ENCODE measurements at regions not wholly inside any gene's neighbourhood (a gene's known extent, or its start where the extent isn't known, plus 50 kb on each side); places are given as distances from the start of the nearest gene placed in this dataset.

GRCh38 chr13:67318860-67319259 is 88.7 kb upstream of the PCDH9 start:
- no peak for TF ChIP-seq EZH2phosphoT487 (IDR thresholded peaks at IDR 0.05; ENCODE audit: borderline replicate concordance, low read length)
- TF ChIP-seq, protein P1, sequence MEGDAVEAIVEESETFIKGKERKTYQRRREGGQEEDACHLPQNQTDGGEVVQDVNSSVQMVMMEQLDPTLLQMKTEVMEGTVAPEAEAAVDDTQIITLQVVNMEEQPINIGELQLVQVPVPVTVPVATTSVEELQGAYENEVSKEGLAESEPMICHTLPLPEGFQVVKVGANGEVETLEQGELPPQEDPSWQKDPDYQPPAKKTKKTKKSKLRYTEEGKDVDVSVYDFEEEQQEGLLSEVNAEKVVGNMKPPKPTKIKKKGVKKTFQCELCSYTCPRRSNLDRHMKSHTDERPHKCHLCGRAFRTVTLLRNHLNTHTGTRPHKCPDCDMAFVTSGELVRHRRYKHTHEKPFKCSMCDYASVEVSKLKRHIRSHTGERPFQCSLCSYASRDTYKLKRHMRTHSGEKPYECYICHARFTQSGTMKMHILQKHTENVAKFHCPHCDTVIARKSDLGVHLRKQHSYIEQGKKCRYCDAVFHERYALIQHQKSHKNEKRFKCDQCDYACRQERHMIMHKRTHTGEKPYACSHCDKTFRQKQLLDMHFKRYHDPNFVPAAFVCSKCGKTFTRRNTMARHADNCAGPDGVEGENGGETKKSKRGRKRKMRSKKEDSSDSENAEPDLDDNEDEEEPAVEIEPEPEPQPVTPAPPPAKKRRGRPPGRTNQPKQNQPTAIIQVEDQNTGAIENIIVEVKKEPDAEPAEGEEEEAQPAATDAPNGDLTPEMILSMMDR (IDR thresholded peaks at IDR 0.05; ENCODE audit: low read depth, low read length, poor library complexity, severe bottlenecking) = no peak
- Histone ChIP-seq H3K4me2 (ENCODE audit: low read length) (no peak overlapping the region), H3K27ac (ENCODE audit: low read depth, low read length) (no peak overlapping the region), H4K20me1 (ENCODE audit: control insufficient read depth, insufficient read depth, low read depth, low read length) (no peaks in the 10 kb centered on the region), H3K4me3 (ENCODE audit: low read length) (no peak overlapping the region), H3F3A (ENCODE audit: control insufficient read depth, insufficient read depth) (no peaks in the 10 kb centered on the region), H3K36me3 (ENCODE audit: control insufficient read depth, low read length) (no peaks in the 10 kb centered on the region), H3K4me1 (ENCODE audit: control insufficient read depth, low read length) (no peaks in the 10 kb centered on the region), H3K27me3 (ENCODE audit: control insufficient read depth, low read length) (no peaks in the 10 kb centered on the region), H3K79me2 (ENCODE audit: control insufficient read depth, low read length) (no peaks in the 10 kb centered on the region), H3K9me2 (replicated peaks; ENCODE audit: control insufficient read depth, low read length) (no peaks in the 10 kb centered on the region), H3K9me3 (ENCODE audit: control insufficient read depth, insufficient read depth, low read length) (no peaks in the 10 kb centered on the region)

- Histone ChIP-seq H3K4me1 (ENCODE audit: control insufficient read depth, low read length) (no peaks in the 10 kb centered on the region), H3K9me3 (ENCODE audit: control insufficient read depth, insufficient read depth, low read length) (no peaks in the 10 kb centered on the region), H3K27me3 (ENCODE audit: control insufficient read depth, low read length) (no peaks in the 10 kb centered on the region), H3K79me2 (ENCODE audit: control insufficient read depth, low read length) (no peaks in the 10 kb centered on the region), H4K20me1 (ENCODE audit: control insufficient read depth, insufficient read depth, low read depth, low read length) (no peaks in the 10 kb centered on the region), H3F3A (ENCODE audit: control insufficient read depth, insufficient read depth) (no peaks in the 10 kb centered on the region), H3K27ac (ENCODE audit: low read depth, low read length) (no peak overlapping the region), H3K4me3 (ENCODE audit: low read length) (no peak overlapping the region), H3K36me3 (ENCODE audit: control insufficient read depth, low read length) (no peaks in the 10 kb centered on the region), H3K4me2 (ENCODE audit: low read length) (no peak overlapping the region), H3K9me2 (replicated peaks; ENCODE audit: control insufficient read depth, low read length) (no peaks in the 10 kb centered on the region)
- TF ChIP-seq, protein P1 (IDR thresholded peaks at IDR 0.05; ENCODE audit: low read depth, low read length, poor library complexity, severe bottlenecking) = no peak
- TF ChIP-seq EZH2phosphoT487 (IDR thresholded peaks at IDR 0.05; ENCODE audit: borderline replicate concordance, low read length) = no peak
Observed at GRCh38 chr13:67318398-67318797, 88.3 kb upstream of the PCDH9 start.

- no peaks in the 10 kb centered on the region for H3K79me2 ChIP-seq (ENCODE audit: control insufficient read depth, low read length)
Observed at GRCh38 chr13:67314405-67314804, 84.3 kb upstream of the PCDH9 start.

More at GRCh38 chr13:67314405-67314804, 84.3 kb upstream of the PCDH9 start:
- TF ChIP-seq, protein P1 (IDR thresholded peaks at IDR 0.05; ENCODE audit: low read depth, low read length, poor library complexity, severe bottlenecking) = no peak
- TF ChIP-seq EZH2phosphoT487 (IDR thresholded peaks at IDR 0.05; ENCODE audit: borderline replicate concordance, low read length) = no peak
- H3K27me3 ChIP-seq (ENCODE audit: control insufficient read depth, low read length) = no peaks in the 10 kb centered on the region
- H3K4me2 ChIP-seq (ENCODE audit: low read length) = no peak overlapping the region
- no peak overlapping the region for H3K4me3 ChIP-seq (ENCODE audit: low read length)
- H3K9me2 ChIP-seq (replicated peaks; ENCODE audit: control insufficient read depth, low read length) = no peaks in the 10 kb centered on the region
- no peaks in the 10 kb centered on the region for H3F3A ChIP-seq (ENCODE audit: control insufficient read depth, insufficient read depth)
- no peak overlapping the region for H3K27ac ChIP-seq (ENCODE audit: low read depth, low read length)
- no peaks in the 10 kb centered on the region for H3K4me1 ChIP-seq (ENCODE audit: control insufficient read depth, low read length)
- no peaks in the 10 kb centered on the region for H4K20me1 ChIP-seq (ENCODE audit: control insufficient read depth, insufficient read depth, low read depth, low read length)
- H3K36me3 ChIP-seq (ENCODE audit: control insufficient read depth, low read length) = no peaks in the 10 kb centered on the region
- no peaks in the 10 kb centered on the region for H3K9me3 ChIP-seq (ENCODE audit: control insufficient read depth, insufficient read depth, low read length)

Data from DOHH2 (cell line).